GM23338 (cell line): ENCODE measurements at regions not wholly inside any gene's neighbourhood (a gene's known extent, or its start where the extent isn't known, plus 50 kb on each side); places are given as distances from the start of the nearest gene placed in this dataset.

Experiments used
- CREB1 ChIP-seq: fragments of 250-450 bp; sonication (Bioruptor Pico); IDR thresholded peaks from 2 replicates; pipeline ENCODE4 v1.5.0; 2020; ENCODE audit warnings: low read depth, mild to moderate bottlenecking, moderate library complexity
- CTCF ChIP-seq, 2 experiments: fragments of 200-600 bp in 1 of 2; sonication (generic) in 1 of 2; conservative IDR thresholded peaks; 2 replicates each; pipeline versions ENCODE4 v1.5.1 to v1.6.1; 2016 to 2017; ENCODE audit warnings: antibody characterized with exemption in 2 of 2, low read depth in 2 of 2, mild to moderate bottlenecking in 2 of 2, moderate library complexity in 1 of 2
- ETS1 ChIP-seq: IDR thresholded peaks from 2 replicates; pipeline ENCODE4 v1.6.1; 2016; ENCODE audit warnings: antibody characterized with exemption
- EZH2phosphoT487 ChIP-seq: fragments of 200-600 bp; sonication (generic); IDR thresholded peaks from one replicate; pipeline ENCODE4 v1.8.1; 2018; ENCODE audit warnings: antibody characterized with exemption; ENCODE audit not compliant: unreplicated experiment
- JUNB ChIP-seq: IDR thresholded peaks from one replicate; pipeline ENCODE4 v1.6.1; 2016; ENCODE audit warnings: antibody characterized with exemption; ENCODE audit not compliant: unreplicated experiment
- REST ChIP-seq: IDR thresholded peaks from one replicate; pipeline ENCODE4 v1.6.1; 2018; ENCODE audit warnings: antibody characterized with exemption; ENCODE audit not compliant: unreplicated experiment
- STAT1 ChIP-seq: IDR thresholded peaks from one replicate; pipeline ENCODE4 v1.6.1; 2016; ENCODE audit warnings: antibody characterized with exemption; ENCODE audit not compliant: unreplicated experiment
- ZNF462 ChIP-seq: fragments of 250-450 bp; sonication (Bioruptor Pico); IDR thresholded peaks from 2 replicates; pipeline ENCODE4 v1.5.0; 2020; ENCODE audit warnings: mild to moderate bottlenecking, moderate library complexity

- TF ChIP-seq ZNF462 (CRISPR knock-in tag) (no peak), JUNB (no peak), STAT1 (no peak), CTCF (conservative IDR thresholded peaks at IDR 0.05; ENCODE audit: low read depth in 2 of 2) (no peak), ETS1 (no peak), CREB1 (CRISPR knock-in tag) (no peak), EZH2phosphoT487 (no peak), REST (no peak)
Measured at GRCh38 chr16:29306943-29307597, 99.4 kb downstream of the NPIPB11 start (continued).
